H1 (cell line): ENCODE measurements at regions not wholly inside any gene's neighbourhood (a gene's known extent, or its start where the extent isn't known, plus 50 kb on each side); places are given as distances from the start of the nearest gene placed in this dataset.
A peak's percentile ranks its signal among the peaks of the same experiment; 100 is the strongest.

Experiments used
- CTCF ChIA-PET: fragments of 300-600 bp; sonication (Branson Sonifier 250); formaldehyde crosslinking; loops from one replicate; lab custom pipeline; 2021; ENCODE audit not compliant: partially characterized antibody; lab: Charles Lee
- POLR2A ChIA-PET: fragments of 300-600 bp; sonication (Branson Sonifier 250); formaldehyde crosslinking; loops from one replicate; lab custom pipeline; 2021; ENCODE audit warnings: inconsistent platforms; ENCODE audit not compliant: partially characterized antibody; lab: Charles Lee
- DNase-seq, 2 experiments: peaks; one replicate each; pipeline versions ENCODE4 v3.0.0 to v3.0.0-alpha.2; 2010 to 2022; ENCODE audit warnings: low spot score in 2 of 2, low read depth in 1 of 2, mixed read lengths in 1 of 2
- FAIRE-seq: peaks from 2 replicates; lab custom pipeline; 2011; peaks lifted over from hg19 to GRCh38; lab: Jason Lieb, UNC
- H2AFZ ChIP-seq: 2 replicates; pipeline ENCODE4 v1.8.1; 2012; ENCODE audit warnings: low read length, inconsistent platforms
- H2AK5ac ChIP-seq: 2 replicates; pipeline ENCODE4 v1.6.1; 2013; ENCODE audit warnings: low read depth, low read length
- H2BK120ac ChIP-seq: replicated peaks from 2 replicates; pipeline ENCODE3; 2013; ENCODE audit warnings: low read depth, low read length, inconsistent platforms
- H2BK12ac ChIP-seq: 2 replicates; pipeline ENCODE4 v1.6.1; 2013; ENCODE audit warnings: low read depth, low read length
- H2BK15ac ChIP-seq: 2 replicates; pipeline ENCODE4 v1.6.1; 2013; ENCODE audit warnings: low read length
- H2BK20ac ChIP-seq: 2 replicates; pipeline ENCODE4 v1.6.1; 2013; ENCODE audit warnings: low read length
- H2BK5ac ChIP-seq: 2 replicates; pipeline ENCODE4 v1.6.1; 2013; ENCODE audit warnings: low read depth, low read length
- H3K14ac ChIP-seq: 2 replicates; pipeline ENCODE4 v1.6.1; 2013; ENCODE audit warnings: inconsistent platforms; ENCODE audit not compliant: insufficient read length
- H3K18ac ChIP-seq: 2 replicates; pipeline ENCODE4 v1.6.1; 2013; ENCODE audit warnings: low read length; ENCODE audit errors: extremely low read depth
- H3K23ac ChIP-seq: 2 replicates; pipeline ENCODE4 v1.6.1; 2013; ENCODE audit warnings: inconsistent platforms; ENCODE audit not compliant: insufficient read length
- H3K23me2 ChIP-seq: 2 replicates; pipeline ENCODE4 v1.6.1; 2013; ENCODE audit warnings: low read depth, low read length
- H3K27ac ChIP-seq: 2 replicates; pipeline ENCODE4 v1.6.1; 2011; ENCODE audit warnings: low read depth, low read length, inconsistent platforms
- H3K27me3 ChIP-seq, 4 experiments: replicated peaks in 1 of 4; 1 replicate in 1 of 4; 2 replicates in 3 of 4; pipeline versions ENCODE4 v1.6.1 to v1.8.1; 2011 to 2013; ENCODE audit warnings: low read length in 3 of 4, mild to moderate bottlenecking in 3 of 4, inconsistent platforms in 2 of 4, mixed read lengths in 2 of 4, moderate library complexity in 1 of 4; ENCODE audit not compliant: control insufficient read depth in 3 of 4, insufficient read depth in 3 of 4; ENCODE audit errors: extremely low read depth in 1 of 4
- H3K36me3 ChIP-seq, 4 experiments: 2 replicates each; pipeline versions ENCODE4 v1.6.1 to v1.8.1; 2011 to 2013; ENCODE audit warnings: mild to moderate bottlenecking in 4 of 4, low read length in 3 of 4, moderate library complexity in 2 of 4, control low read depth in 1 of 4, inconsistent platforms in 1 of 4; ENCODE audit not compliant: insufficient read depth in 4 of 4, control insufficient read depth in 2 of 4
- H3K4ac ChIP-seq: replicated peaks from 2 replicates; pipeline ENCODE3; 2013; ENCODE audit warnings: low read length, low read depth, mixed read lengths, inconsistent platforms; ENCODE audit not compliant: insufficient read length
- H3K4me1 ChIP-seq, 4 experiments: replicated peaks in 1 of 4; 1 replicate in 1 of 4; 2 replicates in 3 of 4; pipeline versions ENCODE4 v1.6.1 to v1.8.1; 2011 to 2013; ENCODE audit warnings: low read length in 3 of 4, inconsistent platforms in 2 of 4, mixed read lengths in 1 of 4; ENCODE audit not compliant: insufficient read depth in 4 of 4, control insufficient read depth in 3 of 4
- H3K4me2 ChIP-seq, 2 experiments: 2 replicates each; pipeline versions ENCODE4 v1.6.1 to v1.8.1; 2011 to 2013; ENCODE audit warnings: low read depth in 2 of 2, low read length in 2 of 2, control low read depth in 1 of 2, inconsistent platforms in 1 of 2, mild to moderate bottlenecking in 1 of 2; ENCODE audit not compliant: insufficient read depth in 1 of 2
- H3K4me3 ChIP-seq, 4 experiments: fragments of 200-600, 300-600 bp in 1 of 4; sonication (generic), shearing (Covaris generic), sonication (Bioruptor Twin) in 1 of 4; 2 replicates each; pipeline versions ENCODE4 v1.5.1 to v1.8.1; 2011 to 2016; ENCODE audit warnings: low read length in 4 of 4, low read depth in 3 of 4, control low read depth in 2 of 4, inconsistent platforms in 2 of 4, mild to moderate bottlenecking in 2 of 4, mixed read lengths in 1 of 4, moderate library complexity in 1 of 4; ENCODE audit not compliant: insufficient read depth in 2 of 4; ENCODE audit errors: extremely low read depth in 1 of 4
- H3K56ac ChIP-seq: replicated peaks from 2 replicates; pipeline ENCODE3; 2013; ENCODE audit warnings: low read depth, mild to moderate bottlenecking, mixed read lengths, low read length, inconsistent platforms; ENCODE audit not compliant: insufficient read length
- H3K79me1 ChIP-seq: 2 replicates; pipeline ENCODE4 v1.6.1; 2013; ENCODE audit warnings: low read depth, low read length, control low read depth
- H3K79me2 ChIP-seq, 2 experiments: 2 replicates each; pipeline versions ENCODE4 v1.6.1 to v1.8.1; 2012 to 2013; ENCODE audit warnings: low read length in 2 of 2, mild to moderate bottlenecking in 2 of 2, inconsistent platforms in 1 of 2; ENCODE audit not compliant: insufficient read depth in 2 of 2, control insufficient read depth in 1 of 2
- H3K9ac ChIP-seq, 4 experiments: replicated peaks in 1 of 4; 1 replicate in 1 of 4; 2 replicates in 3 of 4; pipeline versions ENCODE4 v1.6.1 to v1.8.1; 2011 to 2013; ENCODE audit warnings: low read depth in 3 of 4, low read length in 3 of 4, control low read depth in 2 of 4, mild to moderate bottlenecking in 2 of 4, moderate library complexity in 2 of 4, inconsistent platforms in 1 of 4; ENCODE audit errors: extremely low read depth in 1 of 4
- H3K9me3 ChIP-seq, 2 experiments: 2 replicates each; pipeline versions ENCODE4 v1.6.1 to v1.8.1; 2012 to 2013; ENCODE audit warnings: mild to moderate bottlenecking in 2 of 2, moderate library complexity in 2 of 2, control low read depth in 1 of 2, inconsistent platforms in 1 of 2, low read depth in 1 of 2, low read length in 1 of 2, mixed read lengths in 1 of 2; ENCODE audit not compliant: insufficient read depth in 2 of 2
- H4K20me1 ChIP-seq, 2 experiments: replicated peaks in 1 of 2; 2 replicates each; pipeline versions ENCODE3 to v1.8.1; 2011 to 2013; ENCODE audit warnings: inconsistent platforms in 2 of 2, low read length in 2 of 2, mild to moderate bottlenecking in 1 of 2; ENCODE audit not compliant: insufficient read depth in 2 of 2, control insufficient read depth in 1 of 2
- H4K5ac ChIP-seq: 2 replicates; pipeline ENCODE4 v1.6.1; 2013; ENCODE audit warnings: low read length, low read depth, mixed read lengths, inconsistent platforms; ENCODE audit not compliant: insufficient read length
- H4K8ac ChIP-seq: 2 replicates; pipeline ENCODE4 v1.8.0; 2013; ENCODE audit warnings: mild to moderate bottlenecking, moderate library complexity, low read length, inconsistent platforms; ENCODE audit not compliant: insufficient read depth; ENCODE audit errors: extremely low read depth
- H4K91ac ChIP-seq: replicated peaks from 2 replicates; pipeline ENCODE3; 2013; ENCODE audit warnings: low read length, mixed read lengths, inconsistent platforms; ENCODE audit not compliant: insufficient read length
- CBX5 ChIP-seq: fragments of 300-800, 300-1000 bp; sonication (generic); IDR thresholded peaks from 2 replicates; pipeline ENCODE4 v1.7.1; 2016; ENCODE audit warnings: antibody characterized with exemption, low read length, low read depth
- CEBPB ChIP-seq: IDR thresholded peaks from 2 replicates; pipeline ENCODE4 v1.6.1; 2012; ENCODE audit warnings: low read depth, low read length
- CTBP2 ChIP-seq: IDR thresholded peaks from 2 replicates; pipeline ENCODE4 v1.7.0; 2011; ENCODE audit warnings: borderline replicate concordance, mild to moderate bottlenecking, moderate library complexity, mixed read lengths, low read length; ENCODE audit not compliant: insufficient read depth, insufficient read length
- EZH2 ChIP-seq: fragments of 200-600 bp; sonication (generic); IDR thresholded peaks from 2 replicates; pipeline ENCODE4 v1.7.1; 2012; ENCODE audit warnings: low read depth, mild to moderate bottlenecking, moderate library complexity, low read length, inconsistent platforms; ENCODE audit not compliant: severe bottlenecking
- KDM1A ChIP-seq: fragments of 200-600, 300-600 bp; sonication (generic); IDR thresholded peaks from 2 replicates; pipeline ENCODE4 v1.7.1; 2016; ENCODE audit warnings: mild to moderate bottlenecking, low read length, borderline replicate concordance
- RAD21 ChIP-seq, 2 experiments: IDR thresholded peaks in 1 of 2; conservative IDR thresholded peaks in 1 of 2; 2 replicates each; pipeline ENCODE4 v1.6.1; 2011; ENCODE audit warnings: low read depth in 2 of 2, low read length in 2 of 2, improper control_type of control experiment in 1 of 2, inconsistent platforms in 1 of 2, mild to moderate bottlenecking in 1 of 2, moderate library complexity in 1 of 2
- SRF ChIP-seq: IDR thresholded peaks from 2 replicates; pipeline ENCODE4 v1.6.1; 2011; ENCODE audit warnings: mild to moderate bottlenecking, low read depth, low read length, moderate library complexity
- TAF7 ChIP-seq: optimal IDR thresholded peaks from 2 replicates; pipeline ENCODE3; 2011; ENCODE audit warnings: low read depth, mild to moderate bottlenecking, inconsistent platforms, low read length, moderate library complexity, borderline replicate concordance
- WGBS, 2 experiments: shearing (Covaris generic) in 1 of 2; methylation state at CpG; one replicate each; pipeline versions ENCODE4 v1.1.6 to v1.1.7; 2013 to 2015; ENCODE audit warnings: low lambda C conversion rate in 2 of 2, mixed read lengths in 2 of 2, inconsistent platforms in 1 of 2, low coverage in 1 of 2, missing lambda C conversion rate in 1 of 2; ENCODE audit not compliant: insufficient replicate concordance in 2 of 2, insufficient coverage in 1 of 2, insufficient read length in 1 of 2; ENCODE audit errors: extremely low coverage in 1 of 2, missing lambda C conversion rate in 1 of 2; 5-methylcytosine and 5-hydroxymethylcytosine counted together
- TF ChIP-seq, protein P1 (sequence below), 3 experiments: IDR thresholded peaks; 1 replicate in 2 of 3; 2 replicates in 1 of 3; pipeline versions ENCODE4 v1.5.1 to v1.6.1; 2011; ENCODE audit warnings: low read length in 3 of 3, mild to moderate bottlenecking in 3 of 3, inconsistent platforms in 2 of 3, low read depth in 1 of 3, moderate library complexity in 1 of 3; ENCODE audit not compliant: insufficient read depth in 1 of 3; ENCODE audit errors: control extremely low read depth in 1 of 3
- TF ChIP-seq, protein P2 (sequence below): IDR thresholded peaks from 2 replicates; pipeline ENCODE4 v1.6.1; 2012; ENCODE audit warnings: inconsistent platforms

DNA sequence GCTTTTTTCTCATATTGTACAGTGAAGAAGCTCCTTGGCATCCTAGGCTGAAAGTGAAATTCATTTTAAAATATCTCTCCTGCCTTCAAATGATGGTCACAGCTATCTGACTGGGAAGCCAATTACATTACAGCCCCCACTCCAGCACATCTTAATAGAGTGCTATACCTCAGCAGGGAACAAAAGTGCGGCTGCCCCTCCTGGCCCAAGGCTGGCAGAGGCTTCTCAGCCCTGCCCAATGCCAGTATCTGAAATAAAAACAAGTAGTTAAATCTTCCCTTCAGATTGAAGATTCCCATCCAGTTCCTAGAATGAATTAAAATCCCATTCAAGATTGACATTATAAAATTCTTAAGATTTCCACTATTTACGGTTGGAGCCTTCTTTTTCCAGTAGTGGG is 54.9 kb upstream of the GNG2 start:
- Histone ChIP-seq H3K9me3 (peaks cover 3 to 5% of the 10 kb centered on the region in 2 experiments; a peak in 2 of 4 replicates), H2BK12ac (no peak overlapping the region), H3K79me1 (no peaks in the 10 kb centered on the region), H3K27ac (no peak overlapping the region), H3K23ac (no peak overlapping the region), H3K79me2 (no peaks in the 10 kb centered on the region), H2BK20ac (no peak overlapping the region), H2AK5ac (no peak overlapping the region), H2BK15ac (no peak overlapping the region), H3K36me3 (no peaks in the 10 kb centered on the region), H3K18ac (no peak overlapping the region), H3K4me1 (no peaks in the 10 kb centered on the region), H4K20me1 (no peaks in the 10 kb centered on the region), H4K91ac (no peak overlapping the region), H3K4me3 (no peak overlapping the region), H3K4me2 (no peak overlapping the region), H3K27me3 (no peaks in the 10 kb centered on the region), H3K23me2 (no peaks in the 10 kb centered on the region), H3K56ac (no peak overlapping the region), H4K8ac (no peak overlapping the region), H3K9ac (no peak overlapping the region), H4K5ac (no peak overlapping the region), H2AFZ (no peak overlapping the region), H2BK120ac (no peak overlapping the region), H2BK5ac (no peak overlapping the region), H3K14ac (no peak overlapping the region), H3K4ac (no peak overlapping the region)
- ChIA-PET POLR2A (no interaction called here), CTCF (interaction anchor here (1.0 to 4.4 kb wide), 4 partner anchors 22 to 174 kb away, joined by 3 to 33 read pairs (median 4); no protein-coding TSS in a partner anchor)
- FAIRE-seq (no peak), DNase-seq (no peak)
- WGBS, 2 experiments = 68% methylated on average over 2 of the region's 2 CpGs; no CpG with 5 or more reads in 1 of the 2 experiments
- TF ChIP-seq RAD21 (IDR thresholded peaks at IDR 0.05 in 1 of 2, conservative IDR thresholded peaks at IDR 0.05 in 1 of 2; ENCODE audit: low read depth in 2 of 2, low read length in 2 of 2) (peak in 1 of 2 experiments; percentile 26; a peak in 1 of 4 replicates), TAF7 (no peak), SRF (no peak), CBX5 (no peak), EZH2 (no peak), CTBP2 (no peak), CEBPB (no peak), KDM1A (no peak)
- TF ChIP-seq, protein P1, sequence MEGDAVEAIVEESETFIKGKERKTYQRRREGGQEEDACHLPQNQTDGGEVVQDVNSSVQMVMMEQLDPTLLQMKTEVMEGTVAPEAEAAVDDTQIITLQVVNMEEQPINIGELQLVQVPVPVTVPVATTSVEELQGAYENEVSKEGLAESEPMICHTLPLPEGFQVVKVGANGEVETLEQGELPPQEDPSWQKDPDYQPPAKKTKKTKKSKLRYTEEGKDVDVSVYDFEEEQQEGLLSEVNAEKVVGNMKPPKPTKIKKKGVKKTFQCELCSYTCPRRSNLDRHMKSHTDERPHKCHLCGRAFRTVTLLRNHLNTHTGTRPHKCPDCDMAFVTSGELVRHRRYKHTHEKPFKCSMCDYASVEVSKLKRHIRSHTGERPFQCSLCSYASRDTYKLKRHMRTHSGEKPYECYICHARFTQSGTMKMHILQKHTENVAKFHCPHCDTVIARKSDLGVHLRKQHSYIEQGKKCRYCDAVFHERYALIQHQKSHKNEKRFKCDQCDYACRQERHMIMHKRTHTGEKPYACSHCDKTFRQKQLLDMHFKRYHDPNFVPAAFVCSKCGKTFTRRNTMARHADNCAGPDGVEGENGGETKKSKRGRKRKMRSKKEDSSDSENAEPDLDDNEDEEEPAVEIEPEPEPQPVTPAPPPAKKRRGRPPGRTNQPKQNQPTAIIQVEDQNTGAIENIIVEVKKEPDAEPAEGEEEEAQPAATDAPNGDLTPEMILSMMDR (IDR thresholded peaks at IDR 0.05; ENCODE audit: control extremely low read depth in 1 of 3, insufficient read depth in 1 of 3, low read depth in 1 of 3, low read length in 3 of 3) = peak; percentile 1 to 37 (median 35); a peak in 2 of 4 replicates
- TF ChIP-seq, protein P2, sequence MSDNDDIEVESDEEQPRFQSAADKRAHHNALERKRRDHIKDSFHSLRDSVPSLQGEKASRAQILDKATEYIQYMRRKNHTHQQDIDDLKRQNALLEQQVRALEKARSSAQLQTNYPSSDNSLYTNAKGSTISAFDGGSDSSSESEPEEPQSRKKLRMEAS = no peak
